Neural cell (in vitro differentiated cells): ENCODE measurements at regions not wholly inside any gene's neighbourhood (a gene's known extent, or its start where the extent isn't known, plus 50 kb on each side); places are given as distances from the start of the nearest gene placed in this dataset.

Experiments
- H2AFZ ChIP-seq: fragments of 200-600, 300-800 bp; sonication (generic), shearing (Covaris generic); 2 replicates; pipeline ENCODE4 v1.6.0; 2014; ENCODE audit warnings: low read depth, mild to moderate bottlenecking, antibody characterized with exemption, low read length, moderate library complexity
- H3F3A ChIP-seq: fragments of 200-600 bp; shearing (Covaris generic); 2 replicates; pipeline ENCODE4 v1.6.1; 2016; ENCODE audit warnings: mild to moderate bottlenecking, moderate library complexity, mixed read lengths, antibody characterized with exemption, low read length; ENCODE audit not compliant: insufficient read depth, poor library complexity, severe bottlenecking
- H3K27ac ChIP-seq: fragments of 200-600, 300-800 bp; sonication (generic), shearing (Covaris generic); 2 replicates; pipeline ENCODE4 v1.5.1; 2014; ENCODE audit warnings: mild to moderate bottlenecking, low read length, moderate library complexity
- H3K27me3 ChIP-seq: fragments of 300-800, 200-600 bp; sonication (generic), shearing (Covaris generic); 2 replicates; pipeline ENCODE4 v1.6.0; 2014; ENCODE audit warnings: mild to moderate bottlenecking, low read depth, low read length, moderate library complexity; ENCODE audit not compliant: insufficient read depth
- H3K36me3 ChIP-seq: fragments of 300-800, 200-600 bp; sonication (generic), shearing (Covaris generic); 2 replicates; pipeline ENCODE4 v1.5.1; 2014; ENCODE audit warnings: mild to moderate bottlenecking, antibody characterized with exemption, low read length, moderate library complexity; ENCODE audit not compliant: insufficient read depth
- H3K4me2 ChIP-seq: fragments of 300-800, 200-600 bp; sonication (generic), shearing (Covaris generic); 2 replicates; pipeline ENCODE4 v1.6.0; 2014; ENCODE audit warnings: mild to moderate bottlenecking, low read length
- H3K4me3 ChIP-seq: fragments of 300-800, 200-600 bp; sonication (generic), shearing (Covaris generic); 2 replicates; pipeline ENCODE4 v1.5.1; 2014; ENCODE audit warnings: mild to moderate bottlenecking, low read length, moderate library complexity
- H3K79me2 ChIP-seq: fragments of 200-600 bp; shearing (Covaris generic); replicated peaks from 2 replicates; pipeline ENCODE4 v1.6.0; 2014; ENCODE audit warnings: mild to moderate bottlenecking, low read length, moderate library complexity; ENCODE audit not compliant: insufficient read depth
- H3K9ac ChIP-seq: fragments of 300-800, 200-600 bp; sonication (generic), shearing (Covaris generic); 2 replicates; pipeline ENCODE4 v1.6.1; 2016; ENCODE audit warnings: mild to moderate bottlenecking, low read length, mixed read lengths
- H3K9me2 ChIP-seq: fragments of 200-600 bp; shearing (Covaris generic); 2 replicates; pipeline ENCODE4 v1.6.1; 2016; ENCODE audit warnings: mild to moderate bottlenecking, low read length, mixed read lengths; ENCODE audit not compliant: insufficient read depth
- H3K9me3 ChIP-seq: fragments of 200-600, 300-800 bp; sonication (generic), shearing (Covaris generic); 2 replicates; pipeline ENCODE4 v1.6.1; 2016; ENCODE audit warnings: mild to moderate bottlenecking, mixed run types, low read length, moderate library complexity, mixed read lengths
- H4K20me1 ChIP-seq: fragments of 200-600 bp; shearing (Covaris generic); 2 replicates; pipeline ENCODE4 v1.6.1; 2016; ENCODE audit warnings: mild to moderate bottlenecking, mixed run types; ENCODE audit not compliant: insufficient read depth
- CTCF ChIP-seq: fragments of 450-650 bp; IDR thresholded peaks from 2 replicates; pipeline ENCODE4 v1.5.1; 2014; ENCODE audit warnings: antibody characterized with exemption, mild to moderate bottlenecking, moderate library complexity; ENCODE audit not compliant: poor library complexity, severe bottlenecking
- EP300 ChIP-seq: fragments of 450-650 bp; conservative IDR thresholded peaks from 2 replicates; pipeline ENCODE4 v1.6.1; 2014; ENCODE audit warnings: antibody characterized with exemption, mild to moderate bottlenecking, moderate library complexity; ENCODE audit not compliant: poor library complexity, severe bottlenecking
- EZH2 ChIP-seq: fragments of 200-600, 300-800 bp; shearing (Covaris generic), sonication (generic); IDR thresholded peaks from 2 replicates; pipeline ENCODE4 v1.6.1; 2014; ENCODE audit warnings: antibody characterized with exemption, low read length, borderline replicate concordance, mild to moderate bottlenecking; ENCODE audit not compliant: insufficient read depth, poor library complexity, severe bottlenecking
- MXI1 ChIP-seq: fragments of 450-650 bp; conservative IDR thresholded peaks from 2 replicates; pipeline ENCODE4 v1.6.1; 2014; ENCODE audit warnings: antibody characterized with exemption, mild to moderate bottlenecking; ENCODE audit not compliant: poor library complexity, severe bottlenecking
- POLR2AphosphoS5 ChIP-seq: IDR thresholded peaks from 2 replicates; pipeline ENCODE4 v1.6.1; 2012
- RAD21 ChIP-seq: fragments of 450-650 bp; conservative IDR thresholded peaks from 2 replicates; pipeline ENCODE4 v1.6.1; 2014; ENCODE audit warnings: antibody characterized with exemption, mild to moderate bottlenecking, moderate library complexity
- REST ChIP-seq: IDR thresholded peaks from 2 replicates; pipeline ENCODE4 v1.6.1; 2012; ENCODE audit warnings: borderline replicate concordance
- SMC3 ChIP-seq: fragments of 450-650 bp; conservative IDR thresholded peaks from 2 replicates; pipeline ENCODE4 v1.6.1; 2014; ENCODE audit warnings: antibody characterized with exemption, mild to moderate bottlenecking, moderate library complexity; ENCODE audit not compliant: poor library complexity
- TAF1 ChIP-seq: IDR thresholded peaks from 2 replicates; pipeline ENCODE4 v1.6.1; 2012; ENCODE audit warnings: low read depth

DNA sequence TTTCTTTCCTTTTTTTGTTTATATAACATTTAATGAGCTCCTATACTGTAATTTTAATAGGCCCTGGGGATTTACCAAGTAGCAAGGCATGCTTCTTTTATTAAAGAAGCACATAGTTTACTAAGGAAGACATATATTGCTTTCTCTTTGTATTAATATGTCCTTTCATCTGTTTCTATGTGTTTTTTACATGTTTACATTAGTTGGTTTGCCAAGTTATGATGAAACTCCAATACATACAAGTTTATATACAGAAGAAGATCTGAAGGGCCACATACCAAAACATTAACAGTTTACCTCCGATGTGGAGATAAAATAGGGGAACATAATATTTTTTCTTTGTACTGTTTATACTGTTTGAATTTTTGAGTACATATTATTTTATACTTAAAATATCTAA, 100.9 kb downstream of the LACC1 start:
- H2AFZ ChIP-seq, result no peak overlapping the region
- no peak overlapping the region for H3K4me2 ChIP-seq
- no peak overlapping the region for H3K27ac ChIP-seq
- H3K9me2 ChIP-seq, result no peaks in the 10 kb centered on the region
- no peak overlapping the region for H3K4me3 ChIP-seq
- H3K27me3 ChIP-seq, result no peaks in the 10 kb centered on the region
- H3K36me3 ChIP-seq, result no peaks in the 10 kb centered on the region
- H3K9me3 ChIP-seq, result no peaks in the 10 kb centered on the region
- no peaks in the 10 kb centered on the region for H3K79me2 ChIP-seq
- no peaks in the 10 kb centered on the region for H3F3A ChIP-seq
- no peak overlapping the region for H3K9ac ChIP-seq
- TF ChIP-seq TAF1, result no peak
- no peak for TF ChIP-seq REST
- TF ChIP-seq POLR2AphosphoS5, result no peak
- no peaks in the 10 kb centered on the region for H4K20me1 ChIP-seq

GRCh38 chr13:43981091-43981490, 101.4 kb downstream of the LACC1 start:
- Histone ChIP-seq H3K9me3 (no peaks in the 10 kb centered on the region), H3K9me2 (no peaks in the 10 kb centered on the region), H2AFZ (no peak overlapping the region), H3K4me2 (no peak overlapping the region), H3K79me2 (no peaks in the 10 kb centered on the region), H3K9ac (no peak overlapping the region), H3K4me3 (no peak overlapping the region), H3F3A (no peaks in the 10 kb centered on the region), H3K27me3 (no peaks in the 10 kb centered on the region), H4K20me1 (no peaks in the 10 kb centered on the region), H3K27ac (no peak overlapping the region), H3K36me3 (no peaks in the 10 kb centered on the region)
- TF ChIP-seq RAD21, result no peak

GRCh38 chr13:43981512-43982301, 102.0 kb downstream of the LACC1 start:
- Histone ChIP-seq H3K27ac (no peak overlapping the region), H3K9ac (no peak overlapping the region), H3K27me3 (no peaks in the 10 kb centered on the region), H2AFZ (no peak overlapping the region), H3K4me2 (no peak overlapping the region), H3K9me3 (no peaks in the 10 kb centered on the region), H3K36me3 (no peaks in the 10 kb centered on the region), H3K9me2 (no peaks in the 10 kb centered on the region), H3K79me2 (no peaks in the 10 kb centered on the region), H4K20me1 (no peaks in the 10 kb centered on the region), H3F3A (no peaks in the 10 kb centered on the region), H3K4me3 (no peak overlapping the region)
- TF ChIP-seq MXI1 (no peak), EP300 (no peak), CTCF (no peak), RAD21 (no peak), TAF1 (no peak), EZH2 (no peak), SMC3 (no peak), REST (no peak), POLR2AphosphoS5 (no peak)
